HG03139 (cell line): ENCODE measurements at regions not wholly inside any gene's neighbourhood (a gene's known extent, or its start where the extent isn't known, plus 50 kb on each side); places are given as distances from the start of the nearest gene placed in this dataset.

Source experiments
- ATAC-seq: cut with Tn5 transposase; IDR thresholded peaks from one replicate; pipeline ENCODE4 v1.9.1; 2021; ENCODE audit not compliant: unreplicated experiment

DNA sequence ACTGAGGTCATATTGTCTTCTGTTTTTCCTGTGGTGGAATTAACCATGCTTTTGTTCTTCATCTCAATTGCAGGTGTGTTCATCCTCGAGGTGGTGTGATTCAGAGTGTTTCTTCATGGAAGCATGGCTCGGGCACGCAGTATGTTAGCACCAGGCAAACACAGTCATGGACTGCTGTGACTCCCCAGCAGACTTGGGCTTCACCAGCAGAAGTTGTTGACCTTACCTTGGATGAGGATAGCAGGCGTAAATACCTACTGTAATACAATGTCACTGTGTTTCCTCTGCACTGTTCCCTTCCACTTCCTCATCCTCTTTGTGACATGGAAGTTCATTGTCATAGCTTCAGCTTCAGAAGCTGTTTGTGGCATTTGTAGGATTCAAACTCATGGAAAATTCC lies 158.7 kb downstream of the HAUS1 start:
- no peak for ATAC-seq

DNA sequence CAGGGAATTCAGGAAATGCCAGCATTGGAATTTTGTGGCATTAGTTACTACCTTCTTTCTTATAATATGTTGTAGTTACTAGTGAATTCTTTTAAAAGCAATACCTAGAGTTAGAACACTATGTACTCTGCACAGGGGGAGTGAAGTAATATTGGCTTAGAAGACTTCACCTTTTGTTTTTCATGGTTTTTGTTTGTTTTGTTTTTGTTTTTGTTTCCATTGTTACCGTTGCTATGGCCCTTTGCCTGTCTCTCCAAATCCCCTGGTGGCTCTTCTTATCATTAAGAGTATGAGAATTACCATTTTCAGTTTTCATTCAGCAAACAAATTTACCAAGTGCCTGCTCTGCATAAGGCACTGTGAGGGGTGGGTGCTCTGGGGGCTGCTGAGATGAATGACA lies 160.1 kb downstream of the HAUS1 start:
- ATAC-seq = no peak

DNA sequence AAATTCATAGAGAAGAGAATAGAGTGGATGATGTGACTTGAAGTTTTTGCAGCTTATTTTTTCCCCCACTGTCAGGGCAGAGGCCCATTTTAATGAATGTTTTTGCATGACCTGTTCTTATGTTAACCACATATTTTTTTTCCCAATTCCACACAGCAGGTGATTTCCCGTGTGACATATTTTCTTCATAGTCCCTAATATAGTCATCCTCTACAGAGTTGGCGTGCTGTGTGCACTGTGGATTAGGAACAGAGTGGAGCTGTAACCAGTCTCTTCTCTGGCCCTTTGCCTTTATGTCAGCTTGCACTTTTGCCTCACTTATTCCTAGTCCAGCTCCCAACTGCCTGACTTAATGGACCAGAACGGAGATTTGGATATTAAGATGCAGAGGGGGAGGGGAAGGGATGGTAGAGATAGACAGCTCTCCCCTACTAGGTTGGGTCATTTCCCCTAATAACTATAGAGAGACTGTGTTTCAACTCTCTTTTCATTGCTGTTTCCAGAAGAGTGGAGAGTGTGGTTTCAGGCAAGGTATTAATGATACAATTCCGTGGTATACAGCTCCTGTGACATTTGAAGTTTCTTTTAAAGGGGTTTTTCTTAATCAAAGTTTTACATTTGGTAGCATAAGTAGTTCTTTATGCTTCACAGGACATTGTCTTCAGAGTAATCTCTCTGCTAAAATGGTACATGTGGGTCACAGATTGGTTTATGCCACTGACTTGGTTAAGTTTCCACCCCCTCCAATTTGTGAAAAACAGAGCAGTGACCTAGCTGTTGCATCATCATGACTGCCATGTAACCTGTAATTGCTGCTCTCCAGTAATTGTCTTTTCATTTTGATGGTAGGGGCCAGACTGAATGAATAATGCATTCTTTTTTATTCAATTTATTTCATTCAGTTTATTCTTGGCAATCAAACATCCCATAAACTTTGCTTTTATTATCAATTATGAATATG lies 161.3 kb downstream of the HAUS1 start:
- ATAC-seq = no peak

DNA sequence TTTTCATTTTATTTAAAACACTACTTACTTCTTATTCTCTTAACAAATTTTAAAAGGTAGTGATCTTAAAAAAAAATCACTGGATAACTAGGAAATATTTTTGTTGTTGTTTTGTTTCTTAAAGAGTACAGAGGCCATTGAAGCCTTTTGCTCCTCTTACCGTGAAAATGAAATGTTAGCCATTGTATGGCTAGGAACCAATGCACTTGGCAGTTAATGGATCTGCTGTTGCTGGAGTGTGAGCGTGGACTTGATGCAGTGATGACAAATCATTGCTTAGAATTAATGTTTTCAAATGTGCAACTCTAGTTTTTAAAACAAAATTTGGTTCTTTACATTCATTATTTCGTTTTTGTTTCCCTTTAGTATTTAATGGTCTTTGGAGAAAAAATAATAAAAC lies 162.3 kb downstream of the HAUS1 start:
- ATAC-seq = no peak

DNA sequence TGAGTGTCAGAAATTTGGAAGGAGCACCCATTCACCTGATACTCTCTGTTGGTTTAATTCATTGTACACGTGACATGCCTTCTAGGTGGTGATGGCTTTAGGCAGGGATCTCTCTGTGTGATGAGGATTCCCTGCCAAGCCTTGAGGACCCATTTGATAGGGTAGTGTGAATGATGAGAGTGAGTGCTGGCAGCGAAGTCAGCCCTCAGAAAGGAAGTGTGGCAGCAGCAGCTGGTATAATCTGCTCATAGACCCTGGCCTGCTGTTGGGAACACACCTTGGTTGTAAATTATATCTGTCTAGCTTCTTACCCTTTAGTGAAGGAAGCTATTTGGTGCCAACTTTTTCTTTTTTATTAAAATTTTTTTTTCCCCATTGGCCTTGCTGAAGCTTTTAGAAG lies 164.5 kb downstream of the HAUS1 start:
- ATAC-seq = no peak

DNA sequence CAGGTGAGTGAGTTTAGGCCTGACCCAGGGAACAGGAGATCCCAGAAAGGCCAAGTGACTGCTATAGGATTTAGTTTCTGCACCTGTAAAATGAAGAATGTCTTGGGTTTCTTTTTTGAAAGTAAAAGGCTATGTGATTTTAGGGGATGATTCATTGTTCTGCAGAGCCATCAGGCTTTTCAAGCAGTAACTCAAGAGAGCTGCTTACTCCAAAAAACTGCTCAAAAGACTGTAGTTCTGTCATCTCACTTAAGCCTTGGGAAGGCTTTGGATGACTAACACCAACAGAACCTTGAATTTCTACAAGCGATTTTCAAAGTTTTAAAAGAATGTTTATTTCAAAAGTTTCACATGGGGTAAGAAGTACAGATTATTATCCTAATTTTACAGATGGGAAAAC lies 165.1 kb downstream of the HAUS1 start:
- ATAC-seq = no peak

DNA sequence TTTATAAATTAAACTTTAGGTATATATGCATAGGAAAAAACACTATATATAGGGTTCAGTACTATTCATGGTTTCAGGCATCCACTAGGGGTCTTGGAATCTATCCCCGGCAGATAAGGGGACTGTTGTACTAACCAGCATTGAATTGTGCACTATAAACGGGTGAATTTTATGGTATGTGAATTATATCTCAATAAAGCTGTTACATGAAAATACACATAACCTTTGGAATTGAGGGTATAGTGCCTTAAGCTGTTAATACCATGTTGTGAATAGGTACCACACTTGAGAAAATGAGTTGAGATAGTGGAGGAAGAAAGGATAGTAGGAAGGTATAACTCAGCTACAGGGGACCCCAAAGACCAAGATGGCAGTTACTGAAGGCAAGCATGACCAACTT lies 167.3 kb downstream of the HAUS1 start:
- ATAC-seq = no peak

DNA sequence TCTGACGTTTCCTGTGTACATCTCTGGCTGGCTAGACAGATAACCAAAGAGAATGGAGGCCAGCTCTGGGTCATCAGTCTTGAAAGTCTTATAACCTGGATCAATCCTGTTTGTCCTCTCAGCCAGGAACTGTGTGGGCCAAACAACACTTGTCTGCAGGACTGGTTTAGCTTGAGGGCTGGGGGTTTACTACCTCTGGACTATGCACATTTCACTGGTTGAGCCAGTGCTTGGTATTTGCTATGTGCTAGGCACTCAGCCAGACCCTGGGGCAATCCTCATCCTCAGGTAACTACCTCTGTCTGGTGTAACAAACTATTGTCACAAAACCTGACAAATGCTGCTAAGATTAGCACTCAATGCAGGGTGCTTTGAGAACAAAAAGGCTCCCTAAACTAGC lies 169.7 kb downstream of the HAUS1 start:
- ATAC-seq = no peak

DNA sequence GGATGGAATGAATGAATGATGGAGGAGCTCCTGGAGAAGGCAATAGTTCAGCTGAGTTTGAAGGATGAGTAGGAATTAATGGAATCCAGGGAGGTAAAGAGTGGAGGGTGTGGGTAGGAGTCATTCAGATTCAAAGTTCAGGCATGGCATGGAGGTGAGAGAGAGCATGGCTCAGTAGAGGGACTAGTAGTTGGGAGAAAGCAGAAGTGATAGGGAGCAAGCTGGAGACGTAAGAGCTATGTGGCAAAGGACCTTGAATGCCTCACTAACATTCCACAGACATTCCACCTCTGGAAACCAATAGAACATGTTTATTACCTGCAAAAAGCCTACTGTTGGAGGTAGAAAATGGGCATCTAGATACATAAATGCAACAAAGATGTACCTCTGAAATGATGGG lies 170.1 kb downstream of the HAUS1 start:
- no peak for ATAC-seq

DNA sequence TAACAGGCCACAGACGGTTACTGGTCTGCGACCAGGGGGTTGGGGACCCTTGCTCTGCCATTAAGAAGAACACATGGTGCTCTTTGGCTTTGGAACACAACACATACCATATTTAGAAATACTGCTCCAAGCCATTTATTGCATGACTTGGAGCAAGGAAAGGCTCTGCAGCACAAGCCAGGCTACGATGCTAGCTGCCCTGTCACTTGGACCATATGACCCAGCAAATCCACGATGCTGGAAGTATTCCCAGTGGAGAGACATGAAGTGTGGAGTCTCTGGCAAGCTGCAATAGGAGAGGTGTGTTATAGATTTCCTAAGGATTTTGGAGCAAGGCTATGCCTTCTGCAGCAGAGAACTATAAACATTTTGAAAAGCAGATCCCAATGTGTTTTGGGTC lies 171.2 kb downstream of the HAUS1 start:
- ATAC-seq = no peak

DNA sequence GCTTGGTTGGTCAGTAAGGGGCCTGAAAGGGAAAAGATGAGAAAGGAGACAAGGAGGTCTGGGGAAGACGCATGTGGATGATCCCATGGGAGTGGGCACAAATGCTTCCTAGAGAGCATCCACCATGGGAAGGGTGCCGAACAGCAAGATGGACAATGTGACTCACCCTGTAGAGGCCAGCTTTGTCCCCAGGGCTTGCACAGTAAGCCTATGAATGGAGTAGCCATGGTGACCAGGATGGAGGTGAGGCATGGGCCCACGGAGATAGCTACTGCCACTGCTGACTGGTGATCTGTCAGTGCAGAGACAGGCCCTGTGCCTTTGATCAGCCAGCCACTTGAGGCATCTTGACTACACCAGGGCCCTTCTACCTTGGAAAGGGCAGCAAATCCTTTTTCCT lies 172.6 kb downstream of the HAUS1 start:
- ATAC-seq = no peak

DNA sequence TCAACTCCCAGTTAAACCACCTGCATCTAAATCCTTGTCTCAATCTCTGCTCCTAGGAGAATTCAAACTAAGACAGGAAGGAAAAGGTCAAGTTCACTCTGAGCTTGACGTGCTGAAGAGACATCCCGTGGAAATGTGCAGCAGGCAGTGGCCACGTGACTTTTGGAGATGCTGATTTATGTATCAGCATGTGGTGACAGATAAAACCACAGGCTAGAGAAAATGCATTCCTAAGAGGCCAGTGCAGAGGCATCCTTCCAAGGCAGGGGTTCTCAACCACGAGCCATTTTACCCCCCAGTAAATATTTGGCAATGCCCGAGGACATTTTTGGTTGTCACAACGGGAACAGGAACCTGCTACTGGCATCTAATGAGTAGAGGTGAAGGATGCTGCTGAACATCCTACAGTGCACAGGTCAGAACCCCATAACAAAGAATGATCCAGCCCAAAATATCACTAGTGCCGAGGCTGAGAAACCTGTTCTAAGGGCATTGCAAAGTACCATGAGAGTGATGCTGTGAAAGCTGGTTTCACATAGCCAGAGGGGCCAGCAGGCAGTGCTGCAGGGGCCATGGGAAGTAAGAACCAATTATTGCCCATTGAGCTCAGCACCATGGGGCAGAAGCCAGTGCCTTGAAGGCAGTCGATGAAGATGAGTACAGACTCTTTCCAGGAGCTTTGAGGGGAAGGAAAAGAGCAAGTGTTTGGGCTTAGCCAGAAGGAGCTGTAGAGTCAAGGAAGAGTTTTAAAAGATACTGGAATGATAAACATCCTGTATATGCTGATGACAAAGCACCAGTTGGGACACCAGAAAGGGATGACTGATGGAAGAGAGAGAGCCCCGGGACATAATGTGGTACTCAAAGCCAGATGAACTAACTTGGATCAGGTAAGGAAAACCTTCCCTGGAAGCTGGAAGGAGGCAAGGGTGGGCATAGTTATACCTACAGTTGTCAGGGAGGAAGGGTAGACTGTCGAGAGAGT lies 174.6 kb downstream of the HAUS1 start:
- no peak for ATAC-seq

DNA sequence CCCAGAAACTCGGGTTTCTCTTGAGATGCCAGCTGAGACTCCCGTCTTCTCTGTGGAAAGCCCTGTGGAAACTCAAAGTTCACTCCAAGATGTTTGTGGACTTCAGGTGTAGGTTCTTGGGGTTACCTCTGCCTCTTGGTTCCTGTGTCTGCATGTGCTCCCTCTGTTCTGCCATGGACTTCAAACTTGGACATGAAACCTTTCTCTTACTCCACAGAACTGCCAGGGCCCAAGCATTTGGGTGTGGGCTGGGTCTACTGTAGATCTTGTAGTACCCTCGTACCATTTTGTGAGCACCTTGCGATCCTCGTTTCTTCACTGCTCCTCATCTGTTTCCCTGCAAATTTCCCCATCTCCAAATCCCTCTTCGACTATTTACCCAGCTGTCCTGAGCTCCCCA lies 175.5 kb downstream of the HAUS1 start:
- ATAC-seq = no peak

DNA sequence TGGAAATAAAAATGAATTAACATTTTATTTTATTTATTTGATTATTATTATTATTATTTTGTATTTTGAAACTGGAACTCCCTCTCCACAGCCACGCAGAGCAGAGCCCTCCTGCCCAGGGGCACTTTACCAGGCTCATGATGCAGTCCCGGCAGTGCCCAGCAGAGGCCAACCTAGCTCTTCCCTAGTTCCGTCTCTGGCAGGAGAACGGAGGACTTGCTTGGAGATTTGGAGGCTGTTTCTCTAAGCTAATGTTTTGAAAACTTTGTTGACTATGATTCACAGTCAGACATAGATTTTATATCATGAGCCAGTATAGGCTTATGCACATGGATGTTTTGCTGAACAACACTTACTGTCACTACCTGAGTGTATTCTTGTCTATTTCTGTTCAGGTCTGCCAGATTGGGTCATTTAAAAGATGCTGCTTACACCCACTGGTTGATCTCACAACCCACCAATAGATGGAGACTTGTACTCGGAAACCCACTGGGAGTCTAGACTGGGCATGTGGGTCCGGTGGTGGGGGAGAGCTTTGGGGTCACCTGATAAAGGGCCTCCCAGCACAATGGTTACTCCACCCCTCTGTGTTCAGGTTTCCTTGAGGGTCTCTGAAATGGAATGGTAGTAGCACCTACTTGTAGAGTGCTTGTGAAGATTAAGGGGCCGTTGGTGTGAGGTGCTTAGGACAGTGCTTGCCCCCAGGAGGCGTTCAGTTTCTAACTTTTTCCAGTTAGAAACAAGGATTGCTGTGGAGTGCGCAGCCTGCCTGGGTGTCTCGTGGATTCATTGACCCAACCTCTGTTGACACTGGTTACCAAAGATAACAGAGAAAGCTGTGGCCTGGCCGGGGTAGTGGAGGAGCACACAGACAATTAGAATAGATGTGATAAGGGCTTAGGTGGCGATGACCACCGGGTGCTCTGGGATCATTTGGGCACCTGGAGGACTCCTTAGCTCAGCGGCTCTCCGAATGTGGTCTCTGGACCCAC lies 177.3 kb downstream of the HAUS1 start:
- peak; percentile 77 for ATAC-seq

DNA sequence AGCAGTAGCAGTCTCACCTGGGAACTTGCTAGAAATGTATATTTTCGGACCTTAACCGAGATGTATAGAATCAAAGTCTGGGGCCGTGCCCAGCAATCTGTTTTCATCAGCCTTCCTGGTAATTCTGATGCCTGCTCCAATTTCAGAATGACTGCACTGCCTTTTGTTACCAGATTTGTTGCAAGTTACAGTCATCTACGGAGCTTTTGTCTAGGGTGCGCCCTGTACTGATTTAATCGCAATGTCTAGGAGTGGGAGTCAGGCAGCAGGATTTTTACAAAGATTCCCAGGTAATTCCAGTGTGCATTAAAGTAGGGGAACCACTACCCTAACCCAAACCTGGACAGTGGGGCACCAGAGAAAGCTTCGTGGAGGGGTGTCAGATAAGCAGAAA lies 178.0 kb downstream of the HAUS1 start:
- ATAC-seq = no peak

DNA sequence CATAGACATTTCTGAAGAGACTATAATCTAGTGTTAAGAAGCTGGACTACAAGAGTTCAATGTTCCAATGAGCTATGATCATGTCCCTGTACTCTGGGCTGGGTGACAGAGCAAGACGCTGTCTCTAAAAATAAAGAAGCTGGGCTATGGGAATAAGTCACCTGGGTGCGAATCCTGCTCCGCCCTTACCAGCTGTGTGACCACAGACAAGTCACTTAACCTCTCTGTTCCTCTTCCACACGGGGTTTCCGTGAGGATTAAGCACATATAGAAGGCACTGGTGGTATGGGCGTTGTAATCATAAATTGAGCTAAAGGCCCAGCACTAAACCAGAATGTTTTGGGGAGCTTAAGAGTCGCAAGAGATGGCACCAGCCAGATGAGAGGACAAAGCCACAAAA lies 178.5 kb downstream of the HAUS1 start:
- ATAC-seq = no peak

DNA sequence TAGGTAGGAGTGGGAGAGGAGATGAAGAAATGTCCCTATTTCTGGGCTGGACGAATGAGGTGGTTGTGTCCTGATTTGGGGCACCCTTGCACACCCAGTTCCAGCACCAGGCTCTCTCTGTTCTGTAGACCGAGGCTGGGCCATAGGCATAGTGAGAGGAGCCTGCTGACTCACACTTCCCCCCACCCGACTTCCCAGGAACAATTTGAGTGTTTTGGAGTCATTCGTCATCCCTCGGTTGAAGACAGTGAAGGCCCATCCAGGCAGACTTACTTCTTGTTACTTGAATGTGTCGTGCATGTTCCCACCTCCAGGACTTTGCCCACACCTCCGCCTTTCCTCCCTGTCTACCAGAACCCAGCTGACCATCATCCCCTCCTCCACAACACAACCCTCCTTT lies 179.1 kb downstream of the HAUS1 start:
- ATAC-seq = no peak

DNA sequence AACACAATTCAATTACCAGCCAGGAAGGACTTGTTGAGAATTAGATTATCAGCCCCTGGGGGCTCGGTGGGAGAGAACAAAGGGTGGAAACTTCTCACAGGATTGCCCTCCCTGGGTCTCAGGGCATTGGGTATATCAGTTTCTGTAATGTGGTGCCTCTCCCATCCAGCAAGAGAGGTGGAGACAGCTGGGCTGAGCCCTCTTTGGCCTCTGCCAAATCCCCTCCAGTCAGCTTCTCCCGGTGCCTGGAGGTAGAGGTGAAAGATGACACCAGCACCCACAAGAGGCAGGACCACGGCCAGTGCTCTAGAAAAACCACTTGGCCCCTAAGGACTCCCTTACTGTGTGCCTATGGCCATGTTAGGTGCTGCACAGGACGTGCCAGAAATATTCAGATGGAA lies 179.7 kb downstream of the HAUS1 start:
- no peak for ATAC-seq

DNA sequence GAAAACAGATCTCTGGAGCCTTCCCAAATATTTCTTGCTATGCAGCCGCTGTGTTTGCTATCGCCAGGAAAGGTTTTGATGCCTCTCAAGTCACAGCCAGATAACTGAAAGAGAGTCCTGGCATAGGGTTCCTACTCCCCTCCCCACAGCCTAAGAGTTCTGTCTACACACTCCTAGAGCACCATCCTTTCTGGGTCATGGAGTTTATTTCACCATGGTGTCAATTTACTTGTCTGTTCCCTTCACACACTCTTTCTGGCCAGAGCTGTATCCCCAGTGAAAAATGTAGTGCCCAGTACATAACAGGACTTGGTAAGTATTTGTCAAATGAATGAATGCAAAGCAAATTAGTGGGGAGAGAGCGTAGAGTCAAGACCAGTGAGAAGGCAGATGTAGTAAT lies 185.3 kb downstream of the HAUS1 start:
- ATAC-seq = no peak

DNA sequence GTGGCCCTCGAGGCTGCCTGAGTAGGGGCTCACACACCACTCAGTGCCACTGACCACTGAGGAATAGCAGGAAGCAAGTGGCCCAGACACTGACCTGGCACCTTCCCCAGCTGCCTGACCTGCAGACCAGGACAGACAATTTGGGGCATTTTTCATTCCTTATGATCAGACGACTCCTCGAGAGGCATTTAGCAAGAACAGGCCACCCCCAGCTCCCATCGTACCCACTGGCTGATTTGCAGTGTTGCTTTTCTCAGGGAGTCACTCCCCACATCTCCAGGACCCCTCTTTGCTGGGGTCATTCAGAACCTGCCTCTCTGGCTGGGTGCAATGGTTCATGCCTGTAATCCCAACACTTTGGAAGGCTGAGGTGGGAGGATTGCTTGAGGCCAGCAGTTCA lies 185.7 kb downstream of the HAUS1 start:
- ATAC-seq = no peak
